Ovary (tissue), 7 donors: ENCODE measurements at regions not wholly inside any gene's neighbourhood (a gene's known extent, or its start where the extent isn't known, plus 50 kb on each side); places are given as distances from the start of the nearest gene placed in this dataset.
"Not testable (repeated sequence)": the region's sequence is repeated elsewhere in the genome, so short reads cannot be mapped to it uniquely, and the experiment has no call there.

Experiments used
- DNase-seq, 5 donors: peaks; one replicate each; pipeline ENCODE4 v3.0.0-alpha.2; 2019 to 2020
- H3K27ac ChIP-seq, 2 donors: fragments of 200-600 bp; one replicate each; pipeline versions ENCODE4 v1.5.1 to v1.8.0; 2019 to 2022
- H3K27me3 ChIP-seq: fragments of 200-600 bp; one replicate; pipeline ENCODE4 v1.8.0; 2022
- H3K36me3 ChIP-seq: fragments of 200-600 bp; sonication (generic); one replicate; pipeline ENCODE4 v1.5.1; 2019
- H3K4me1 ChIP-seq: one replicate; pipeline ENCODE4 v1.8.1; 2013; ENCODE audit warnings: mild to moderate bottlenecking, moderate library complexity; ENCODE audit not compliant: insufficient read depth
- H3K4me3 ChIP-seq: fragments of 200-600 bp; sonication (generic); one replicate; pipeline ENCODE4 v1.5.1; 2017
- H3K9me3 ChIP-seq, 2 donors: fragments of 200-600 bp in 1 of 2; sonication (generic) in 1 of 2; one replicate each; pipeline versions ENCODE4 v1.5.1 to v1.8.1; 2013 to 2019; ENCODE audit warnings: mild to moderate bottlenecking in 1 of 2, moderate library complexity in 1 of 2
- EP300 ChIP-seq: sonication (generic); formaldehyde crosslinking; IDR thresholded peaks from one replicate; pipeline ENCODE4 v1.6.1; 2017; ENCODE audit warnings: antibody characterized with exemption
- POLR2A ChIP-seq: fragments of 450-650 bp; IDR thresholded peaks from one replicate; pipeline ENCODE4 v1.6.1; 2017; ENCODE audit warnings: antibody characterized with exemption, mild to moderate bottlenecking, moderate library complexity
- WGBS, 3 donors: extraction: QIAGEN DNeasy Blood & Tissue Kit in 1 of 3; methylation state at CpG; one replicate each; pipeline versions ENCODE4 v1.1.5 to v1.1.7; 2013 to 2017; 5-methylcytosine and 5-hydroxymethylcytosine counted together
- intact Hi-C, 4 donors: fragments of 100-400 bp; cut with DNase I; formaldehyde crosslinking; loops; one replicate each; pipeline versions ENCODE4 v1.11.0 to v1.15.1; 2022 to 2023
- TF ChIP-seq, protein P1 (sequence below), 3 donors: fragments of 450-650 bp in 2 of 3; fragments of 200-600 bp in 1 of 3; IDR thresholded peaks; one replicate each; pipeline versions ENCODE4 v1.5.1 to v1.8.0; 2016 to 2022; ENCODE audit warnings: antibody characterized with exemption in 3 of 3, mild to moderate bottlenecking in 1 of 3
- donor health status: DM: no; HTN: no; CAD: no; lungs with moderate emphysema.
- donor health status: DM: no; HTN: no; CAD: no.
- donor health status: Bipolar disorder and iron deficiency.
- donor health status: DM: no; HTN: no; CAD: no.
- donor health status: DM: yes; HTN: yes; CAD: no.

DNA sequence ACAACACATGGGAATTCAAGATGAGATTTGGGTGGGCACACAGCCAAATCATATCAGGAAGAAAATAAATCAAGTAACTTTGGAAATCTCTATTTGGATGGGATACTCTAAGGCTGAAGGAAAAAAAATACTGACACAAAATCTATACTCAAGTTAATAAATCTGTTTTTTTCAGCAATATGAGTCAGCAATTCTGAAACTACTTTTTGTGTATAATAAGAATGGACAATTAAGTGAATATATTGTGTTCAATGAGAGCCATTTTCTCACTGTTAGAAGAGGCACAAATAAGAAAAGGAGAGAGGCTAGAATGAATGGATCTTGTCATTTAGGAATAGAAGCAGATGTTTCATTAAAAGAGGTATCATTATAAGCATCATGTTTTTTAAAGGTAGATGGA is 651.0 kb downstream of the TAF11L14 start:
- H3K27ac ChIP-seq, result no peak overlapping the region
- H3K4me1 ChIP-seq, result no peaks in the 10 kb centered on the region
- DNase-seq, result no peak
- intact Hi-C loops, result loop anchor here in 1 of 4 donors (10.0 kb wide), 1 partner anchor 1070 kb away; the partner anchor contains the start of gene BASP1
- H3K4me3 ChIP-seq, result no peak overlapping the region
- no peaks in the 10 kb centered on the region for H3K36me3 ChIP-seq
- no peaks in the 10 kb centered on the region for H3K27me3 ChIP-seq
- TF ChIP-seq, protein P1, sequence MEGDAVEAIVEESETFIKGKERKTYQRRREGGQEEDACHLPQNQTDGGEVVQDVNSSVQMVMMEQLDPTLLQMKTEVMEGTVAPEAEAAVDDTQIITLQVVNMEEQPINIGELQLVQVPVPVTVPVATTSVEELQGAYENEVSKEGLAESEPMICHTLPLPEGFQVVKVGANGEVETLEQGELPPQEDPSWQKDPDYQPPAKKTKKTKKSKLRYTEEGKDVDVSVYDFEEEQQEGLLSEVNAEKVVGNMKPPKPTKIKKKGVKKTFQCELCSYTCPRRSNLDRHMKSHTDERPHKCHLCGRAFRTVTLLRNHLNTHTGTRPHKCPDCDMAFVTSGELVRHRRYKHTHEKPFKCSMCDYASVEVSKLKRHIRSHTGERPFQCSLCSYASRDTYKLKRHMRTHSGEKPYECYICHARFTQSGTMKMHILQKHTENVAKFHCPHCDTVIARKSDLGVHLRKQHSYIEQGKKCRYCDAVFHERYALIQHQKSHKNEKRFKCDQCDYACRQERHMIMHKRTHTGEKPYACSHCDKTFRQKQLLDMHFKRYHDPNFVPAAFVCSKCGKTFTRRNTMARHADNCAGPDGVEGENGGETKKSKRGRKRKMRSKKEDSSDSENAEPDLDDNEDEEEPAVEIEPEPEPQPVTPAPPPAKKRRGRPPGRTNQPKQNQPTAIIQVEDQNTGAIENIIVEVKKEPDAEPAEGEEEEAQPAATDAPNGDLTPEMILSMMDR (IDR thresholded peaks at IDR 0.05), result no peak
- TF ChIP-seq POLR2A, result no peak
- TF ChIP-seq EP300, result no peak
- no peaks in the 10 kb centered on the region for H3K9me3 ChIP-seq

DNA sequence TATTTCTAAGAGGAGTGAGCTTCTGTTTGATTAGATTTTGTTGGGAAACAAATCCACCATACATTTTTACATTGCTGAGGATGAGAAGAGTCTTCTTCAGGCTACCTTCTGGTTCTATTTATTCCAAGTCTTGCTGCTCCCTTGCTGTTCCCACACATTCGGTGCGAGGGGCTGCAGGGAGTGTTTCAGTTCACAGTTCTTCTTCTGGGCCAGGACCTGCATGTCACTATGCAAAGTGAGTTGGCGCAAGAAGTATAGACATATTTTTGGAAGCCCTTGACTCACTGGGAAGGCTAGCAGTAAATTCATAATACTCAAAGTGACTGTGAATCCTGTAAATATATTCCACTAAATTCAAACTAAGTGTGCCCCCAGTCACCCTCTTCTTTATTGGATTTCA is 657.9 kb downstream of the TAF11L14 start:
- Histone ChIP-seq H3K27me3 (no peaks in the 10 kb centered on the region), H3K27ac (no peak overlapping the region), H3K4me1 (no peaks in the 10 kb centered on the region), H3K36me3 (no peaks in the 10 kb centered on the region), H3K4me3 (no peak overlapping the region), H3K9me3 (no peaks in the 10 kb centered on the region)
- 69 to 80% (median 76%) methylated on average over 3 of the region's 3 CpGs for WGBS, 3 donors
- intact Hi-C loops, result no loop called here
- TF ChIP-seq POLR2A (no peak), EP300 (no peak)
- TF ChIP-seq, protein P1 (IDR thresholded peaks at IDR 0.05), result no peak
- no peak for DNase-seq

DNA sequence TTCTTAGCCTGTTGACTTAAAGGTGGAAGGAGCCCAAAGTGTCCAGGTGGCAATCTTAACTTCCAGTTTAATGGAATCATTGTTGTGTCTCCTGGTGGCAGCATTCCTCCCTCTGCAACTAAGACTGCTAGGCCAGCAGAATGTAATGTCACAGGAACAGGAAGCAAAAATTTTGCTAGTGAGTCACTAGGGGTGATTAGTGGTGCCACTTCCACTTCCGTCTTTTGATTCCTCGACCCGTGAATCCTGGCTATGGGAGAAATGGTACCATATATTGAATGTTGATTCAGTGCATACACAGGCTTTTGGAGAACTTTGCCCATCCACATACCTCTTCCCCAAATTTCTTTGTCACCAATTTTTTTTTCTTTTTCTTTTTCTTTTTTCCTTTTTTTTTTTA is 661.4 kb downstream of the TAF11L14 start:
- H3K4me3 ChIP-seq, H3K4me1 ChIP-seq, H3K9me3 ChIP-seq, DNase-seq, H3K36me3 ChIP-seq, H3K27me3 ChIP-seq, H3K27ac ChIP-seq, intact Hi-C loops: not testable (repeated sequence)
- WGBS, 3 donors, result 87 to 93% (median 90%) methylated on average over 3 of the region's 3 CpGs

DNA sequence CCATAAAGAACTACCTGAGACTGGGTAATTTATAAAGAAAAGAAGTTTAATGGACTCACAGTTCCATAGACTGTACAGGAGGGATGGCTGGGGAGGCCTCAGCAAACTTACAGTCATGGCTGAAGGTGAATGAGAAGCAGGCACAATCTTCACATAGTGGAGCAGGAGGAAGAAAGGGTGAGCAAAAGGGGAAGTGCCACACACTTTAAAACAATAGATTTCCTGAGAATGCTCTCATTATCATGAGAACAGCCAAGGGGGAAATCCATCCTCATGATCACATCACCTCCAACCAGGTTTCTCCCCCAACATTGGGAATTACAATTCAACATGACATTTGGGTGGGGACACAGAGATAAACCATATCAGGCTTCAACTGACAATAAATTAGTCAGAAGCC is 664.9 kb downstream of the TAF11L14 start:
- H3K4me1 ChIP-seq, result no peaks in the 10 kb centered on the region
- no peaks in the 10 kb centered on the region for H3K36me3 ChIP-seq
- H3K27ac ChIP-seq, result no peak overlapping the region
- intact Hi-C loops, result no loop called here
- H3K9me3 ChIP-seq, result no peaks in the 10 kb centered on the region
- H3K27me3 ChIP-seq, result no peaks in the 10 kb centered on the region
- DNase-seq, result no peak
- H3K4me3 ChIP-seq, result no peak overlapping the region
- no peak for TF ChIP-seq EP300
- no peak for TF ChIP-seq POLR2A
- TF ChIP-seq, protein P1 (IDR thresholded peaks at IDR 0.05), result no peak

DNA sequence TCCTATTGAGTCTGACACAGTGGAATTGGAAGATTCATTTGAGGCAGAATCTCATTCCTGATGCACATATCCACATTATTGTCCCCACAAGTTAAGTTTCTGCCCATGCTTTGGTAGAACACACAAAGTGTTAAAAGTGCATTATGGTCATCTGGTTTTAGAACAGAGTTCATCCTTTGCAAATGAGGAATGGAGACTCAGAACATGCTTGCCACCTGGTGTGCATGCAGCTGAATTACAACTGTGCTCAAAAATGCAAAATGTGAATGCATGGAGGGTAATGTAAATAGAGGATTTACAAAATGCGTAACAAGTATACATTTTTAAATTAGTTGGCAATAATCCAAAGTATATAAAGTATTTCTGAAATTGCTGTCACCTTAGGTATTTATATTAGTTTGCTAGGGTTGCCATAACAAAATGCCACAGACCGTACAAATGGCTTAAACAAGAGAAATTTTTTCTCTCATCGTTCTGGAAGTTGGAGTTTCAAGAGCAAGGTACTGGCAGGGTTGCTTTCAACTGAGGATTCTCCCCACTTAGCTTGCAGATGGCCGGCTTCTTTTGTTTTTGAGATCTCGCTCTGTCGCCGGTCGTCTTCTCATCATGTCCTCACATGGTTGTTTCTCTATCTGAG is 671.1 kb downstream of the TAF11L14 start:
- Histone ChIP-seq H3K27me3 (no peaks in the 10 kb centered on the region), H3K27ac (no peak overlapping the region), H3K36me3 (no peaks in the 10 kb centered on the region), H3K4me1 (no peaks in the 10 kb centered on the region), H3K4me3 (no peak overlapping the region), H3K9me3 (no peaks in the 10 kb centered on the region)
- 55 to 67% (median 61%) methylated on average over 8 of the region's 8 CpGs for WGBS, 3 donors
- intact Hi-C loops, result loop anchor here in 1 of 4 donors (10.0 kb wide), 1 partner anchor 1091 kb away; the partner anchor contains the start of gene BASP1
- no peak for DNase-seq
- TF ChIP-seq, protein P1 (IDR thresholded peaks at IDR 0.05), result peak in 1 of 3 donors; percentile 63
- TF ChIP-seq POLR2A, result no peak
